GM18907 (cell line): ENCODE measurements at regions not wholly inside any gene's neighbourhood (a gene's known extent, or its start where the extent isn't known, plus 50 kb on each side); places are given as distances from the start of the nearest gene placed in this dataset.

ENCODE experiments used
- ATAC-seq: cut with Tn5 transposase; IDR thresholded peaks from one replicate; pipeline ENCODE4 v1.9.1; 2021; ENCODE audit warnings: mild to moderate bottlenecking, moderate library complexity; ENCODE audit not compliant: unreplicated experiment

GRCh38 chr2:5950736-5951135 lies 258.6 kb downstream of the SOX11 start:
- no peak for ATAC-seq

- no peak for ATAC-seq
Observed at GRCh38 chr2:5951471-5951870, 259.3 kb downstream of the SOX11 start.

- ATAC-seq = no peak
Observed at GRCh38 chr2:5953525-5953924, 261.3 kb downstream of the SOX11 start.

- ATAC-seq = no peak
Observed at GRCh38 chr2:5954509-5954908, 262.3 kb downstream of the SOX11 start.

- ATAC-seq = no peak
Observed at GRCh38 chr2:5955921-5956320, 263.7 kb downstream of the SOX11 start.

GRCh38 chr2:5959836-5960820 lies 267.9 kb downstream of the SOX11 start:
- no peak for ATAC-seq

- ATAC-seq = no peak
Observed at GRCh38 chr2:5967506-5967905, 275.3 kb downstream of the SOX11 start.

GRCh38 chr2:5969303-5969702 lies 277.1 kb downstream of the SOX11 start:
- no peak for ATAC-seq

- ATAC-seq = no peak
Observed at GRCh38 chr2:5970347-5970746, 278.2 kb downstream of the SOX11 start.

- ATAC-seq = no peak
Observed at GRCh38 chr2:5974477-5974876, 282.3 kb downstream of the SOX11 start.

GRCh38 chr2:5975401-5975800 lies 283.2 kb downstream of the SOX11 start:
- no peak for ATAC-seq

GRCh38 chr2:5976531-5977065 lies 284.4 kb downstream of the SOX11 start:
- ATAC-seq = no peak

GRCh38 chr2:5977477-5977876 lies 285.3 kb downstream of the SOX11 start:
- no peak for ATAC-seq

GRCh38 chr2:5978131-5978751 lies 286.1 kb downstream of the SOX11 start:
- ATAC-seq = no peak

GRCh38 chr2:5980450-5981190 lies 288.4 kb downstream of the SOX11 start:
- no peak for ATAC-seq

- ATAC-seq = no peak
Observed at GRCh38 chr2:5982193-5982902, 290.2 kb downstream of the SOX11 start.

GRCh38 chr2:5982903-5983265 lies 290.7 kb downstream of the SOX11 start:
- no peak for ATAC-seq

- ATAC-seq = no peak
Observed at GRCh38 chr2:5983511-5984272, 291.5 kb downstream of the SOX11 start.

- ATAC-seq = no peak
Observed at GRCh38 chr2:5984273-5984655, 292.1 kb downstream of the SOX11 start.

- no peak for ATAC-seq
Observed at GRCh38 chr2:5984946-5985345, 292.8 kb downstream of the SOX11 start.
